K562 (cell line): ENCODE measurements at regions not wholly inside any gene's neighbourhood (a gene's known extent, or its start where the extent isn't known, plus 50 kb on each side); places are given as distances from the start of the nearest gene placed in this dataset.

Source experiments
- ATAC-seq: fragments of 200-7000 bp; cut with Tn5 transposase; 3 replicates; pipeline ENCODE4 v1.9.1; 2020; ENCODE audit warnings: moderate library complexity
- BruUV-seq: library from RNA; stranded (reverse); fragments of 400-500 nt; replicated peaks from 2 replicates; lab custom pipeline; 2021; lab: Mats Ljungman, UMichigan
- CTCF ChIA-PET: fragments of 300-600 bp; formaldehyde crosslinking; extraction: SDS; loops from one replicate; lab custom pipeline; 2021; ENCODE audit warnings: low intra/inter-chr PET ratio; lab: Yijun Ruan, JAX
- POLR2A ChIA-PET: fragments of 300-600, 350-650 bp; sonication (Branson Sonifier 250); formaldehyde crosslinking; extraction: SDS; loops from one replicate; lab custom pipeline; 2021; ENCODE audit warnings: antibody characterized with exemption, inconsistent platforms; lab: Yijun Ruan, JAX
- DNase-seq, 4 experiments: peaks; one replicate each; pipeline versions ENCODE4 v3.0.0 to v3.0.0-alpha.2; 2011 to 2018; ENCODE audit warnings: low spot score in 3 of 4, mixed read lengths in 3 of 4; ENCODE audit errors: extremely low read depth in 1 of 4
- FAIRE-seq: peaks from 2 replicates; lab custom pipeline; 2011; peaks lifted over from hg19 to GRCh38; lab: Jason Lieb, UNC
- H2AFZ ChIP-seq: 2 replicates; pipeline ENCODE4 v1.6.0; 2011; ENCODE audit warnings: low read depth, low read length, control low read depth, inconsistent platforms
- H3K27ac ChIP-seq: fragments of 200-600 bp; 3 replicates; pipeline ENCODE4 v1.8.0; 2011; ENCODE audit warnings: low read depth, mild to moderate bottlenecking, control low read depth, inconsistent platforms, low read length, moderate library complexity, mixed read lengths; ENCODE audit errors: extremely low read depth
- H3K27me3 ChIP-seq, 2 experiments: fragments of 300-600 bp in 1 of 2; 2 replicates in 1 of 2; 3 replicates in 1 of 2; pipeline versions ENCODE4 v1.6.0 to v1.8.0; 2011; ENCODE audit warnings: inconsistent platforms in 2 of 2, low read length in 2 of 2, mild to moderate bottlenecking in 1 of 2, mixed read lengths in 1 of 2, moderate library complexity in 1 of 2; ENCODE audit not compliant: control insufficient read depth in 2 of 2, insufficient read depth in 2 of 2
- H3K36me3 ChIP-seq: fragments of 300-600 bp; 3 replicates; pipeline ENCODE4 v1.8.0; 2011; ENCODE audit warnings: mild to moderate bottlenecking, low read length, inconsistent platforms; ENCODE audit not compliant: control insufficient read depth, insufficient read depth
- H3K4me1 ChIP-seq, 2 experiments: fragments of 200-600 bp in 1 of 2; replicated peaks in 1 of 2; 2 replicates in 1 of 2; 3 replicates in 1 of 2; pipeline versions ENCODE4 v1.5.1 to v1.8.0; 2011; ENCODE audit warnings: inconsistent platforms in 2 of 2, low read length in 2 of 2, mild to moderate bottlenecking in 1 of 2, mixed read lengths in 1 of 2, moderate library complexity in 1 of 2; ENCODE audit not compliant: control insufficient read depth in 2 of 2, insufficient read depth in 2 of 2
- H3K4me2 ChIP-seq: 2 replicates; pipeline ENCODE4 v1.6.1; 2011; ENCODE audit warnings: low read length, control low read depth, inconsistent platforms, mixed read lengths; ENCODE audit not compliant: insufficient read depth
- H3K4me3 ChIP-seq: fragments of 200-600 bp; sonication (generic), shearing (Covaris generic); 2 replicates; pipeline ENCODE4 v1.5.1; 2016; ENCODE audit warnings: control low read depth, inconsistent platforms
- H3K79me2 ChIP-seq: fragments of 200-600 bp; 3 replicates; pipeline ENCODE4 v1.8.0; 2011; ENCODE audit warnings: low read length, inconsistent platforms; ENCODE audit not compliant: control insufficient read depth, insufficient read depth
- H3K9ac ChIP-seq, 2 experiments: 2 replicates each; pipeline versions ENCODE4 v1.6.0 to v1.6.1; 2011; ENCODE audit warnings: low read depth in 2 of 2, low read length in 2 of 2, control low read depth in 1 of 2, inconsistent platforms in 1 of 2, mild to moderate bottlenecking in 1 of 2, mixed read lengths in 1 of 2; ENCODE audit not compliant: insufficient read depth in 1 of 2
- H3K9me1 ChIP-seq: one replicate; pipeline ENCODE4 v1.6.0; 2011; ENCODE audit warnings: inconsistent platforms, mild to moderate bottlenecking, low read length, moderate library complexity; ENCODE audit not compliant: control insufficient read depth, insufficient read depth
- H3K9me3 ChIP-seq: replicated peaks from 2 replicates; pipeline ENCODE4 v1.5.1; 2011; ENCODE audit warnings: low read depth, low read length, inconsistent platforms; ENCODE audit not compliant: control insufficient read depth, insufficient read depth
- H4K20me1 ChIP-seq: replicated peaks from 2 replicates; pipeline ENCODE4 v1.6.1; 2011; ENCODE audit warnings: low read length, inconsistent platforms, mixed read lengths; ENCODE audit not compliant: control insufficient read depth, insufficient read depth
- GTF2B ChIP-seq: IDR thresholded peaks from 2 replicates; pipeline ENCODE4 v1.6.1; 2011; ENCODE audit not compliant: insufficient read length; ENCODE audit errors: extremely low read depth
- MCM7 ChIP-seq, 2 experiments: fragments of 450-650 bp; IDR thresholded peaks; 2 replicates each; pipeline ENCODE4 v1.6.1; 2016 to 2018
- MECOM ChIP-seq: fragments of 250-450 bp; sonication (Bioruptor Pico); IDR thresholded peaks from 2 replicates; pipeline ENCODE4 v1.8.0; 2022; ENCODE audit warnings: inconsistent platforms
- NFATC3 ChIP-seq: fragments of 450-650 bp; IDR thresholded peaks from 2 replicates; pipeline ENCODE4 v1.6.1; 2017; ENCODE audit warnings: mild to moderate bottlenecking
- SAFB ChIP-seq: fragments of 200-400 bp; formaldehyde crosslinking; IDR thresholded peaks from 2 replicates; pipeline ENCODE4 v1.6.1; 2017; ENCODE audit warnings: low read depth, low read length, borderline replicate concordance
- TAF15 ChIP-seq: fragments of 200-400 bp; formaldehyde crosslinking; IDR thresholded peaks from 2 replicates; pipeline ENCODE4 v1.6.1; 2017; ENCODE audit warnings: mild to moderate bottlenecking, low read depth, low read length, moderate library complexity
- WGBS: fragments of 100-300 bp; shearing (Covaris generic); methylation state at CpG from one replicate; pipeline ENCODE4 v1.1.6; 2016; ENCODE audit warnings: low coverage, mixed read lengths; ENCODE audit not compliant: insufficient coverage; ENCODE audit errors: missing lambda C conversion rate; 5-methylcytosine and 5-hydroxymethylcytosine counted together
- in situ Hi-C: fragments of 300-500 bp; cut with MboI; formaldehyde crosslinking; loops from 4 replicates; pipeline ENCODE4 v1.15.0; 2018; ENCODE audit warnings: inconsistent platforms, mixed read lengths
- intact Hi-C: fragments of 100-400 bp; cut with micrococcal nuclease; formaldehyde crosslinking; loops from 2 replicates; pipeline ENCODE4 v1.14.2; 2022
- TF ChIP-seq, protein P1 (sequence below): fragments of 450-650 bp; IDR thresholded peaks from 2 replicates; pipeline ENCODE4 v1.6.1; 2018; ENCODE audit not compliant: partially characterized antibody
- TF ChIP-seq, protein P2 (sequence below): sonication (generic); IDR thresholded peaks from 2 replicates; pipeline ENCODE4 v1.6.1; 2016

DNA sequence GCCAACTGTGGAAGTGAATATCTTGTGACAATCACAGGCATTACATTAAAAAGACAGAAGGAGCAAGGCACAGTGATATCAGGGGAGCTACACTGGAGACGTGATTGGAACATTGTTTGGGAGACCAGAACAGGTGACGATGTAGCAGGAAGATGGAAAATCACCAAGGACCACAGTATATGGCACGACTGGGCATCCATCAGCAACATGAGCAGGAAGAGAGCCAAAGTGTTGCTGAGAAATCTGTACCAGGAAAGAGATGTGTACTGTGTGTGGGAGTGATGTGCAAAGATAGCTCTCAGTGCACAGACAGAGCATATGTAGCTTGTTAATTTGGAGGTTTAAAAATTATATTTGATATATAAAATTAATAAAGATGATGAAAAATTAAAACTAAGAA is 790.6 kb upstream of the ADGRL2 start (continued):
- TF ChIP-seq, protein P1, sequence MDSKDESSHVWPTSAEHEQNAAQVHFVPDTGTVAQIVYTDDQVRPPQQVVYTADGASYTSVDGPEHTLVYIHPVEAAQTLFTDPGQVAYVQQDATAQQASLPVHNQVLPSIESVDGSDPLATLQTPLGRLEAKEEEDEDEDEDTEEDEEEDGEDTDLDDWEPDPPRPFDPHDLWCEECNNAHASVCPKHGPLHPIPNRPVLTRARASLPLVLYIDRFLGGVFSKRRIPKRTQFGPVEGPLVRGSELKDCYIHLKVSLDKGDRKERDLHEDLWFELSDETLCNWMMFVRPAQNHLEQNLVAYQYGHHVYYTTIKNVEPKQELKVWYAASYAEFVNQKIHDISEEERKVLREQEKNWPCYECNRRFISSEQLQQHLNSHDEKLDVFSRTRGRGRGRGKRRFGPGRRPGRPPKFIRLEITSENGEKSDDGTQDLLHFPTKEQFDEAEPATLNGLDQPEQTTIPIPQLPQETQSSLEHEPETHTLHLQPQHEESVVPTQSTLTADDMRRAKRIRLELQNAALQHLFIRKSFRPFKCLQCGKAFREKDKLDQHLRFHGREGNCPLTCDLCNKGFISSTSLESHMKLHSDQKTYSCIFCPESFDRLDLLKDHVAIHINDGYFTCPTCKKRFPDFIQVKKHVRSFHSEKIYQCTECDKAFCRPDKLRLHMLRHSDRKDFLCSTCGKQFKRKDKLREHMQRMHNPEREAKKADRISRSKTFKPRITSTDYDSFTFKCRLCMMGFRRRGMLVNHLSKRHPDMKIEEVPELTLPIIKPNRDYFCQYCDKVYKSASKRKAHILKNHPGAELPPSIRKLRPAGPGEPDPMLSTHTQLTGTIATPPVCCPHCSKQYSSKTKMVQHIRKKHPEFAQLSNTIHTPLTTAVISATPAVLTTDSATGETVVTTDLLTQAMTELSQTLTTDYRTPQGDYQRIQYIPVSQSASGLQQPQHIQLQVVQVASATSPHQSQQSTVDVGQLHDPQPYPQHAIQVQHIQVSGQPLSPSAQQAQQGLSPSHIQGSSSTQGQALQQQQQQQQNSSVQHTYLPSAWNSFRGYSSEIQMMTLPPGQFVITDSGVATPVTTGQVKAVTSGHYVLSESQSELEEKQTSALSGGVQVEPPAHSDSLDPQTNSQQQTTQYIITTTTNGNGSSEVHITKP = no peak
- TF ChIP-seq TAF15 = no peak
- no peak for TF ChIP-seq SAFB
- TF ChIP-seq MCM7 (IDR thresholded peaks at IDR 0.05) = no peak
- TF ChIP-seq, all 486 proteins: peak for 0

DNA sequence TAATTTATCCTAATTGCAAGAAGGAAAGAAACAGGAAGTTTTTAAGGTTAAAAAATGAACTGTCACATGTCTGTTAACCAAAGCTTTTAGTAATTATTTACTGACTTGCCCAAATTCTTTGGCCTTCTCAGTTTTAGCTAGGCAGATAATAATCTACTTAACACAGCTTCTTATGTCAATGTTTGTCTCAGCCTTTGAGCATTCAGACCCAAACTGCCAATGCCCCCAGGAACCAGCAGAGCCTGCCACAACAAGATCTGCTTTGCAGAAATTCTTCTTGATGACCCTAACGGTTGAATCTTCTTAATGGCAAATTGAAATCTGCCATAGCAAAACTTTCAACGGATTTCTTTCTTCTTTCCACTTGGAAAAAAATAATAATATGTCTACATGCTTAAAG is 792.4 kb upstream of the ADGRL2 start:
- Histone ChIP-seq H3K9me1 (no peaks in the 10 kb centered on the region), H3K9ac (no peak overlapping the region), H3K79me2 (no peaks in the 10 kb centered on the region), H3K36me3 (no peaks in the 10 kb centered on the region), H3K4me3 (no peak overlapping the region), H3K9me3 (no peaks in the 10 kb centered on the region), H3K27me3 (no peaks in the 10 kb centered on the region), H4K20me1 (no peaks in the 10 kb centered on the region), H2AFZ (no peak overlapping the region), H3K27ac (no peak overlapping the region), H3K4me1 (no peaks in the 10 kb centered on the region), H3K4me2 (no peak overlapping the region)
- no peak for FAIRE-seq
- 0% methylated on average over 2 of the region's 2 CpGs for WGBS
- ATAC-seq = no peak
- no peak for DNase-seq
- in situ Hi-C loops (no loop called here), intact Hi-C loops (no loop called here)
- POLR2A ChIA-PET = no interaction called here
- no TSS peak for BruUV-seq
- CTCF ChIA-PET = no interaction called here
- no peak for TF ChIP-seq MECOM (CRISPR knock-in tag)
- TF ChIP-seq NFATC3 = no peak
- TF ChIP-seq, protein P2, sequence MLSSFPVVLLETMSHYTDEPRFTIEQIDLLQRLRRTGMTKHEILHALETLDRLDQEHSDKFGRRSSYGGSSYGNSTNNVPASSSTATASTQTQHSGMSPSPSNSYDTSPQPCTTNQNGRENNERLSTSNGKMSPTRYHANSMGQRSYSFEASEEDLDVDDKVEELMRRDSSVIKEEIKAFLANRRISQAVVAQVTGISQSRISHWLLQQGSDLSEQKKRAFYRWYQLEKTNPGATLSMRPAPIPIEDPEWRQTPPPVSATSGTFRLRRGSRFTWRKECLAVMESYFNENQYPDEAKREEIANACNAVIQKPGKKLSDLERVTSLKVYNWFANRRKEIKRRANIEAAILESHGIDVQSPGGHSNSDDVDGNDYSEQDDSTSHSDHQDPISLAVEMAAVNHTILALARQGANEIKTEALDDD = no peak
- TF ChIP-seq GTF2B = no peak
